IMR-90 (cell line): ENCODE measurements at regions not wholly inside any gene's neighbourhood (a gene's known extent, or its start where the extent isn't known, plus 50 kb on each side); places are given as distances from the start of the nearest gene placed in this dataset.

Experiments
- ATAC-seq: fragments of 200-7000 bp; cut with Tn5 transposase; 2 replicates; pipeline ENCODE4 v1.9.1; 2020; ENCODE audit warnings: low read depth, mild to moderate bottlenecking, moderate library complexity
- BruUV-seq: library from RNA; stranded (reverse); fragments of 400-500 nt; replicated peaks from 2 replicates; lab custom pipeline; 2021; lab: Mats Ljungman, UMichigan
- CTCF ChIA-PET: fragments of 300-600 bp; formaldehyde crosslinking; extraction: SDS; loops from one replicate; lab custom pipeline; 2021; ENCODE audit warnings: antibody characterized with exemption; lab: Yijun Ruan, JAX
- POLR2A ChIA-PET: fragments of 300-600 bp; sonication (Branson Sonifier 250); formaldehyde crosslinking; loops from one replicate; lab custom pipeline; 2022; ENCODE audit warnings: antibody characterized with exemption; ENCODE audit not compliant: unreplicated experiment; lab: Charles Lee
- DNase-seq: peaks from one replicate; pipeline ENCODE4 v3.0.0; 2013
- H2AFZ ChIP-seq: replicated peaks from 2 replicates; pipeline ENCODE3; 2013; ENCODE audit warnings: low read length, mild to moderate bottlenecking; ENCODE audit not compliant: poor library complexity
- H2AK5ac ChIP-seq: 2 replicates; pipeline ENCODE4 v1.6.1; 2013; ENCODE audit warnings: low read depth, low read length, inconsistent platforms
- H2AK9ac ChIP-seq: replicated peaks from 2 replicates; pipeline ENCODE3; 2013; ENCODE audit warnings: mild to moderate bottlenecking, low read depth, low read length, moderate library complexity; ENCODE audit not compliant: poor library complexity
- H2BK120ac ChIP-seq: 2 replicates; pipeline ENCODE4 v1.6.1; 2013; ENCODE audit warnings: low read depth, low read length, inconsistent platforms
- H2BK15ac ChIP-seq: 3 replicates; pipeline ENCODE4 v1.6.1; 2013; ENCODE audit warnings: low read depth, low read length, inconsistent platforms
- H2BK20ac ChIP-seq: 2 replicates; pipeline ENCODE4 v1.6.1; 2013; ENCODE audit warnings: low read depth, mild to moderate bottlenecking, inconsistent platforms, low read length, moderate library complexity
- H2BK5ac ChIP-seq: 2 replicates; pipeline ENCODE4 v1.6.1; 2013; ENCODE audit warnings: mild to moderate bottlenecking, low read depth, low read length, inconsistent platforms; ENCODE audit not compliant: poor library complexity, severe bottlenecking
- H3K14ac ChIP-seq: replicated peaks from 2 replicates; pipeline ENCODE4 v1.6.1; 2013; ENCODE audit warnings: low read depth, low read length, inconsistent platforms
- H3K18ac ChIP-seq: 2 replicates; pipeline ENCODE4 v1.6.1; 2013; ENCODE audit warnings: low read depth, low read length, control low read depth
- H3K23ac ChIP-seq: 2 replicates; pipeline ENCODE4 v1.6.1; 2013; ENCODE audit warnings: low read depth, low read length, inconsistent platforms
- H3K27ac ChIP-seq: 2 replicates; pipeline ENCODE4 v1.5.1; 2013; ENCODE audit warnings: mild to moderate bottlenecking, control low read depth, low read length; ENCODE audit not compliant: insufficient read depth
- H3K27me3 ChIP-seq: 2 replicates; pipeline ENCODE4 v1.6.1; 2013; ENCODE audit warnings: low read length; ENCODE audit not compliant: control insufficient read depth, insufficient read depth
- H3K36me3 ChIP-seq: 2 replicates; pipeline ENCODE4 v1.6.1; 2013; ENCODE audit warnings: low read length, mixed read lengths; ENCODE audit not compliant: control insufficient read depth, insufficient read depth
- H3K4ac ChIP-seq: 2 replicates; pipeline ENCODE4 v1.6.1; 2013; ENCODE audit warnings: low read depth, low read length, inconsistent platforms
- H3K4me1 ChIP-seq: 2 replicates; pipeline ENCODE4 v1.6.1; 2013; ENCODE audit warnings: low read length, mixed read lengths; ENCODE audit not compliant: control insufficient read depth, insufficient read depth
- H3K4me2 ChIP-seq: 2 replicates; pipeline ENCODE4 v1.6.1; 2013; ENCODE audit warnings: low read depth, mild to moderate bottlenecking, control low read depth, low read length, moderate library complexity
- H3K4me3 ChIP-seq: 2 replicates; pipeline ENCODE4 v1.5.1; 2013; ENCODE audit warnings: low read depth, mild to moderate bottlenecking, control low read depth, low read length, moderate library complexity; ENCODE audit not compliant: insufficient read depth
- H3K56ac ChIP-seq: 2 replicates; pipeline ENCODE4 v1.6.1; 2013; ENCODE audit warnings: low read length, inconsistent platforms; ENCODE audit not compliant: insufficient read depth; ENCODE audit errors: extremely low read depth
- H3K79me1 ChIP-seq, 2 experiments: 2 replicates each; pipeline ENCODE4 v1.6.1; 2013; ENCODE audit warnings: low read length in 2 of 2, inconsistent platforms in 1 of 2, low read depth in 1 of 2
- H3K9ac ChIP-seq: 2 replicates; pipeline ENCODE4 v1.6.1; 2013; ENCODE audit warnings: low read depth, low read length, control low read depth
- H3K9me1 ChIP-seq: 2 replicates; pipeline ENCODE4 v1.6.1; 2013; ENCODE audit warnings: low read length, inconsistent platforms; ENCODE audit not compliant: insufficient read depth
- H3K9me3 ChIP-seq: 2 replicates; pipeline ENCODE4 v1.6.1; 2013; ENCODE audit warnings: low read length; ENCODE audit not compliant: control insufficient read depth, insufficient read depth
- H4K20me1 ChIP-seq: 2 replicates; pipeline ENCODE4 v1.6.1; 2013; ENCODE audit warnings: low read length, inconsistent platforms; ENCODE audit not compliant: insufficient read depth
- H4K5ac ChIP-seq: 2 replicates; pipeline ENCODE4 v1.6.1; 2013; ENCODE audit warnings: mild to moderate bottlenecking, low read depth, low read length, control low read depth
- H4K8ac ChIP-seq, 2 experiments: 2 replicates each; pipeline ENCODE4 v1.6.1; 2013; ENCODE audit warnings: low read depth in 2 of 2, low read length in 2 of 2, control low read depth in 1 of 2, inconsistent platforms in 1 of 2
- H4K91ac ChIP-seq: 2 replicates; pipeline ENCODE4 v1.6.1; 2013; ENCODE audit warnings: low read depth, low read length, inconsistent platforms; ENCODE audit not compliant: insufficient read depth
- BHLHE40 ChIP-seq: fragments of 150-350 bp; IDR thresholded peaks from 2 replicates; pipeline ENCODE4 v1.6.1; 2016; ENCODE audit warnings: mild to moderate bottlenecking, low read depth, low read length
- CEBPB ChIP-seq: IDR thresholded peaks from 2 replicates; pipeline ENCODE4 v1.6.1; 2012; ENCODE audit warnings: low read depth, low read length, improper control_type of control experiment
- CHD1 ChIP-seq: IDR thresholded peaks from 2 replicates; pipeline ENCODE4 v1.6.1; 2012; ENCODE audit warnings: low read depth, low read length, improper control_type of control experiment
- CTCF ChIP-seq: conservative IDR thresholded peaks from 2 replicates; pipeline ENCODE4 v1.5.1; 2012; ENCODE audit warnings: mild to moderate bottlenecking, low read depth, low read length, improper control_type of control experiment
- FOS ChIP-seq: fragments of 150-350 bp; IDR thresholded peaks from 2 replicates; pipeline ENCODE4 v1.6.1; 2016; ENCODE audit warnings: low read depth, low read length
- MAFK ChIP-seq: IDR thresholded peaks from 2 replicates; pipeline ENCODE4 v1.6.1; 2012; ENCODE audit warnings: low read depth, low read length, improper control_type of control experiment
- MAZ ChIP-seq: IDR thresholded peaks from 2 replicates; pipeline ENCODE4 v1.6.1; 2012; ENCODE audit warnings: low read depth, mild to moderate bottlenecking, low read length, improper control_type of control experiment, moderate library complexity, borderline replicate concordance
- MXI1 ChIP-seq: IDR thresholded peaks from 2 replicates; pipeline ENCODE4 v1.6.1; 2012; ENCODE audit warnings: low read depth, mild to moderate bottlenecking, low read length, moderate library complexity, borderline replicate concordance
- NFE2L2 ChIP-seq: fragments of 150-350 bp; IDR thresholded peaks from 2 replicates; pipeline ENCODE4 v1.6.1; 2016; ENCODE audit warnings: low read depth, mild to moderate bottlenecking, low read length
- POLR2A ChIP-seq: IDR thresholded peaks from 2 replicates; pipeline ENCODE4 v1.6.1; 2012; ENCODE audit warnings: mild to moderate bottlenecking, low read depth, low read length
- RAD21 ChIP-seq: IDR thresholded peaks from 2 replicates; pipeline ENCODE4 v1.6.1; 2012; ENCODE audit warnings: low read length, improper control_type of control experiment
- RCOR1 ChIP-seq: IDR thresholded peaks from 2 replicates; pipeline ENCODE4 v1.6.1; 2012; ENCODE audit warnings: mild to moderate bottlenecking, low read length, improper control_type of control experiment; ENCODE audit not compliant: insufficient replicate concordance
- RFX5 ChIP-seq: IDR thresholded peaks from 2 replicates; pipeline ENCODE4 v1.8.0; 2012; ENCODE audit warnings: low read depth, mild to moderate bottlenecking, low read length, moderate library complexity
- SMC3 ChIP-seq: fragments of 150-350 bp; IDR thresholded peaks from 2 replicates; pipeline ENCODE4 v1.6.1; 2016; ENCODE audit warnings: low read depth, mild to moderate bottlenecking, antibody characterized with exemption, low read length, moderate library complexity
- USF2 ChIP-seq: fragments of 150-350 bp; IDR thresholded peaks from 2 replicates; pipeline ENCODE4 v1.6.1; 2017; ENCODE audit warnings: mild to moderate bottlenecking, antibody characterized with exemption, low read length, low read depth
- WGBS, 2 experiments: methylation state at CpG; one replicate each; pipeline versions ENCODE4 v1.1.5 to v1.1.7; 2013; ENCODE audit warnings: missing lambda C conversion rate in 2 of 2; ENCODE audit not compliant: insufficient read length in 1 of 2; ENCODE audit errors: extremely low coverage in 2 of 2; 5-methylcytosine and 5-hydroxymethylcytosine counted together
- dilution Hi-C: fragments of 300-500 bp; cut with HindIII; formaldehyde crosslinking; loops from one replicate; pipeline ENCODE4 v1.14.3; 2018; ENCODE audit warnings: low sequenced_read_pairs; ENCODE audit not compliant: unreplicated experiment
- in situ Hi-C: fragments of 300-500 bp; cut with MboI; formaldehyde crosslinking; loops from 3 replicates; pipeline ENCODE4 v1.14.3; 2019; ENCODE audit warnings: low sequenced_read_pairs, inconsistent platforms, mixed read lengths
- intact Hi-C: fragments of 100-400 bp; cut with micrococcal nuclease; formaldehyde crosslinking; loops from 2 replicates; pipeline ENCODE4 v1.10.0; 2022
- TF ChIP-seq, protein P1 (sequence below): fragments of 150-350 bp; IDR thresholded peaks from 2 replicates; pipeline ENCODE4 v1.6.1; 2016; ENCODE audit warnings: low read depth, mild to moderate bottlenecking, low read length, moderate library complexity, borderline replicate concordance

DNA sequence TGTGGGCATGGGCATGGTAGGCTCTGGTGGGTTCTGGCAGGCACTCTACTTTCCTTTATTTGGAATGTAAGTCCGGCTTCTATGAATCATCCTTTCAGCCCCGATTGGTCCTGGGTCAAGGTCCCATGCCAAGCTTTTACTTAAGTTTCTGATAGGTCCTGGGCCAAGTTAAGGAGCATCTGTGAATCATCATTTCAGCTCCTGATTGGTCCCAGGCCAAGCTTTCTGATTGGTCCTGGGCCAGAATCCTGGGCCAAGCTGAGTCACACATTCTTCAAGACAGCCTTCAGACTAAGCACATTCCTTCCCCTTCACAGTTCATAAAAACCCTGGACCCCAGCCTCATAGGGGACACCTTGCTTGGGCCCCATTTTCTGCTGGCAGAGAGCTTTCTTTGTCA is 231.0 kb upstream of the EYS start:
- H4K20me1 ChIP-seq = no peaks in the 10 kb centered on the region
- H3K9me3 ChIP-seq = peaks cover 5% of the 10 kb centered on the region; the same call in 1 of the 2 replicates
- H3K4ac ChIP-seq = no peak overlapping the region
- no peak overlapping the region for H4K8ac ChIP-seq
- TF ChIP-seq CHD1 (no peak), BHLHE40 (no peak), RCOR1 (no peak), CTCF (no peak), USF2 (no peak), RAD21 (no peak), MAZ (no peak), CEBPB (no peak), FOS (no peak), SMC3 (no peak), MXI1 (no peak), POLR2A (no peak), RFX5 (no peak), MAFK (no peak), NFE2L2 (no peak)
- TF ChIP-seq, protein P1, sequence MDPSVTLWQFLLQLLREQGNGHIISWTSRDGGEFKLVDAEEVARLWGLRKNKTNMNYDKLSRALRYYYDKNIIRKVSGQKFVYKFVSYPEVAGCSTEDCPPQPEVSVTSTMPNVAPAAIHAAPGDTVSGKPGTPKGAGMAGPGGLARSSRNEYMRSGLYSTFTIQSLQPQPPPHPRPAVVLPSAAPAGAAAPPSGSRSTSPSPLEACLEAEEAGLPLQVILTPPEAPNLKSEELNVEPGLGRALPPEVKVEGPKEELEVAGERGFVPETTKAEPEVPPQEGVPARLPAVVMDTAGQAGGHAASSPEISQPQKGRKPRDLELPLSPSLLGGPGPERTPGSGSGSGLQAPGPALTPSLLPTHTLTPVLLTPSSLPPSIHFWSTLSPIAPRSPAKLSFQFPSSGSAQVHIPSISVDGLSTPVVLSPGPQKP = no peak
- no peak overlapping the region for H3K56ac ChIP-seq
- intact Hi-C loops (no loop called here), dilution Hi-C loops (no loop called here), in situ Hi-C loops (no loop called here)
- H3K27ac ChIP-seq = no peak overlapping the region
- no peak overlapping the region for H3K4me3 ChIP-seq
- BruUV-seq = no TSS peak
- POLR2A ChIA-PET = no interaction called here
- no peak overlapping the region for H3K9ac ChIP-seq
- H3K36me3 ChIP-seq = no peaks in the 10 kb centered on the region
- H3K9me1 ChIP-seq = no peaks in the 10 kb centered on the region
- no peak overlapping the region for H3K18ac ChIP-seq
- no peak overlapping the region for H4K91ac ChIP-seq
- no peak overlapping the region for H2BK120ac ChIP-seq
- H3K79me1 ChIP-seq = no peaks in the 10 kb centered on the region
- H3K4me2 ChIP-seq = no peak overlapping the region
- no peak for DNase-seq
- H2BK5ac ChIP-seq = no peak overlapping the region
- CTCF ChIA-PET = no interaction called here
- H3K23ac ChIP-seq = no peak overlapping the region
- H2AFZ ChIP-seq = no peak overlapping the region
- H3K4me1 ChIP-seq = no peaks in the 10 kb centered on the region
- no peak overlapping the region for H3K14ac ChIP-seq
- H4K5ac ChIP-seq = no peak overlapping the region
- H3K27me3 ChIP-seq = no peaks in the 10 kb centered on the region
- H2AK5ac ChIP-seq = no peak overlapping the region
- 10% methylated on average over 2 of the region's 2 CpGs; no CpG with 5 or more reads in 1 of the 2 experiments for WGBS, 2 experiments
- no peak overlapping the region for H2AK9ac ChIP-seq
- no peak overlapping the region for H2BK15ac ChIP-seq
- ATAC-seq = no peak
- no peak overlapping the region for H2BK20ac ChIP-seq
